GM21717 (cell line): ENCODE measurements at regions not wholly inside any gene's neighbourhood (a gene's known extent, or its start where the extent isn't known, plus 50 kb on each side); places are given as distances from the start of the nearest gene placed in this dataset.

Experiments
- ATAC-seq: cut with Tn5 transposase; IDR thresholded peaks from one replicate; pipeline ENCODE4 v1.9.1; 2021; ENCODE audit warnings: mild to moderate bottlenecking, moderate library complexity; ENCODE audit not compliant: unreplicated experiment

DNA sequence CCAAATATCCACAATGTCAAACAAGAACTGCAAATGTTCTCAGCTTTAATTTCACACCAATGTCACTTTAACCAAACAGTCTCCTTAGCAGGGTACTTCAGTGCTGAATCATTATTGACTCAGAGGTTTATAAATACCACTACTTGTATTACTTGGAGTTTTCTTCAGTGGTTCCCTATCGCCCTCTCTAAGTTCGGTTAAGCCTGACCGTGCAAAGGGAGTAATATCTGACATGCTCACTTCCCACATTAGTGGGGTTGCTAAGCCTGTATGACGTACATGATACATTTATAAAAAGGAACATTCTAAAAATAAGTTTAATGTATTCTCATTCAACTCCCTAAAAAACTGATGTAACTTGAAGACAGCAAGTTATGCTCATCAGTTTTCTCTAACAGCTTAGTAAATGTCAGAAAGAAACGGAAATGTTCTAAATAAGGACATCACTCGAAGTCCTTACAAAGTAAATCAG lies 93.1 kb upstream of the ZC3H12C start:
- ATAC-seq, result peak; percentile 96

- no peak for ATAC-seq
Observed at GRCh38 chr11:110000850-110001249, 92.3 kb upstream of the ZC3H12C start.

DNA sequence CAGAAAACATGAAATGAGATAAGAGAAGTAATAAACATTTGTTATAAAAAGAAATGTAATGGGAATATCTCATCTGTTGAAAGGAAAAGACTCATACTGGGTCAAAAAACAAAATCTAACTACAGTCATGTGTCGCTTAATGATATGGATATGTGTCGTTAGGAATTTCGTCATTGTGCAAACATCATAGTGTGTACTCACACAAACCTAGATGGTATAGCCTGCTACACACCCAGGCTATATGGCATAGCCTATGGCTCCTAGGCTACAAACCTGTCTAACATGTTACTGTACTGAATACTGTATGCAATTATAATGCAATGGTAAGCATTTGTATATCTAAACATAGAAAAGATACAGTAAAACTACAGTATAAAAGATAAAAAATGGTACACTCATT lies 89.8 kb upstream of the ZC3H12C start:
- no peak for ATAC-seq

DNA sequence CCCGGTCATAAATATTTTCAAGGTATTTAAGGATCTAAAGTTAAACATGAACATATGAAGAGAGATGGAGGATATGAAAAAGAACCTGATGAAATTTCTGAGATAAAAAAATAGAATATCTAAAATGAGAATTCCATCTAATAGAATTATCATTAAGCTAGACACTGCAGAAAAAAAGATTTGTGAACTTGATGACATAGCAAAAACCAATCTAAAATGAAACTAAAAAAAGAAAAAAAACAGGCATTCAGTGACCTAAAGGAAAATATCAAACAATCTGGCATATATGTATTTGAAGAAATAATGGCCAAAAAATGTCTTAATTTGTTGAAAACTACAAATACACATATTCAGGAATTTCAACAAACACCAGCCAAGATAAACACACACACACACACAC lies 81.6 kb upstream of the ZC3H12C start:
- ATAC-seq, result no peak

- ATAC-seq, result no peak
Observed at GRCh38 chr11:110015695-110016094, 77.5 kb upstream of the ZC3H12C start.

GRCh38 chr11:110019675-110020074 lies 73.5 kb upstream of the ZC3H12C start:
- no peak for ATAC-seq

- no peak for ATAC-seq
Observed at GRCh38 chr11:110022548-110022947, 70.6 kb upstream of the ZC3H12C start.

DNA sequence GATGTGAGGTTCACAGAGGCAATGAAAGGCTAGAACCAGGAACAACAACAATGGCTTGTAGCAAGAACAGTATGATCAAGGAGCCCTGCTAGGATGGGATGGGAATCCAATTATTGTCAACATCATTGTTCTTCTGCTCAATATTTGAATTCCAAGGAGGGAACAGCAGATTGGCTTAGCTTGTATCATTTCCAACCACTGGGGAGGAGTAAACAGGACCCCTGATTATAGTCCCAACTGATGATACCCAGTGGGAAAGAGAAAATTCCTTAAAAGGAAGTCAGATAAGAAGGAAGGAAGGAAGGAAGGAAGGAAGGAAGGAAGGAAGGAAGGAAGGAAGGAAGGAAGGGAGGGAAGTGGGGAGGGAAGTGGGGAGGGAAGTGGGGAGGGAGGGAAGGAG lies 69.5 kb upstream of the ZC3H12C start:
- no peak for ATAC-seq

- peak; percentile 87 for ATAC-seq
Observed at GRCh38 chr11:110026858-110027626, 66.2 kb upstream of the ZC3H12C start.

DNA sequence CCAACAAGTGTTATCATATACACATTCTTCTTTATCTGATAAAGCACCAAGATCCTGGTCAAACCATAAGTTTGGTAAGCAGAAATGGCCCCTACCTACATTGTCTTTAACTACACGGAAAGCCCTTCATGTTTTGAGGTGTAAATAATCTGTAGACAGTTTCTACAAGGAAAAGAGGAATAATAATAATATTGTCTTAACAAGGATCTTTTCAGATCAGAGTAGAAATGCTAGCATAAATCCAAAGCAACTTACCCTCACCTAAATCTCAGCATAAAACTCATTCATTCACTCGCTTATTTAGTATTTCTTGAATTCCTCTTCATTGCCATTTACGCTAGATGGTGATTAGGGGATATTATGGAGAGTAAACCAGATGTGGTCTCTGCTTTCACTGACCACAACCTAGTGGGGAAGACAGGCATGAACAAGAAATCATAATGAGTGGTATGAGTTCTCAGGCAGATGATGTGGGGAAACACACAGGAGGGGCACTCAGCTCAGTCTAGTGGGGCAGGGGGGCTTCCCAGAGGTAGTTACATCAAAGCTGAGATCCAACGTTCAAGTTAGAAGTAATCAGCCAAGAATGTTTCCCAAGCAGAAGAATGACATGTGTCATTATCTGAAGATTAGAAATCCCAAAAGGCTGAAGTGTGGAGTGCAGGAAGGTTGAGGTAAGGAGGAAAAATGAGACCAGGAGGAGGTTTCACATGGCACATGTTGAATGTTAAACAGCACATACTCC lies 65.4 kb upstream of the ZC3H12C start:
- ATAC-seq, result peak; percentile 39

DNA sequence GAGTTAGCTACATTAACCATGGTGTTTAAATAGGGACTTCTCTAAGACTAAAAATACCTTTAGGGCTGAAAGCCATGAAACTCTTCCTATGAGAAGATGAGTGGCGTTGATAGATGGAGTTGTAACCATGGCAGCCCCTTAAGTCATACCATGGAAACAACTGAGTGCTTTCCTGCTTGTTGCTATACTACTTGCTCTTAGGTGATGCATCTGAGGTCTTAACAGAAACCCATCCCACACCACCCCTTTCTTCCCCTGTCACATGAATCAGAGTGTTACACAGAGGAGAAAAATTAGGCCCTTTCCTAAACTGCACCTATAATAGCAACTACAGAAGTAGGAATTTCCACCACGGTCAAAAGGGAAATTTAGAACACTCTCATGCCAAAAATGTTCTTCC lies 64.3 kb upstream of the ZC3H12C start:
- ATAC-seq, result no peak

DNA sequence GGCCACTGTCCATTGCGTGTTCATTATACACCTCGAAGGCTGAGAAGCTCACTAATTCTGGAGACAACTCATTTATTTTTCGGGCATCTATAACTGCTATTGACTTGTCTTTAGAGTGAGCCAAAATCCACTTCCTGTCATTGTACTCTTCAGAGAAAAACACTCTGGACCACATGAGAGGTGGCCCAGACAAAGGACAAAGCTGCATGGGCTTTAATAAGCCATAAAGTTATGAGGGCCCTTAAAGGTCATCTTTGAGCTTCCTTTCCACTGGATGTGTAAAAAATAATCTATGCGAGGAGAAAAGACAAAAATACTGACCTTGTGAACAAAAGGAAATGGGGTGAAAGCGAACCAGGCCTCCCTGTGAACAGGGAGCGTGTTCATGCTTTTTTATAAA lies 63.5 kb upstream of the ZC3H12C start:
- no peak for ATAC-seq

- no peak for ATAC-seq
Observed at GRCh38 chr11:110031171-110031570, 62.0 kb upstream of the ZC3H12C start.

GRCh38 chr11:110032259-110032658 lies 60.9 kb upstream of the ZC3H12C start:
- ATAC-seq, result no peak

DNA sequence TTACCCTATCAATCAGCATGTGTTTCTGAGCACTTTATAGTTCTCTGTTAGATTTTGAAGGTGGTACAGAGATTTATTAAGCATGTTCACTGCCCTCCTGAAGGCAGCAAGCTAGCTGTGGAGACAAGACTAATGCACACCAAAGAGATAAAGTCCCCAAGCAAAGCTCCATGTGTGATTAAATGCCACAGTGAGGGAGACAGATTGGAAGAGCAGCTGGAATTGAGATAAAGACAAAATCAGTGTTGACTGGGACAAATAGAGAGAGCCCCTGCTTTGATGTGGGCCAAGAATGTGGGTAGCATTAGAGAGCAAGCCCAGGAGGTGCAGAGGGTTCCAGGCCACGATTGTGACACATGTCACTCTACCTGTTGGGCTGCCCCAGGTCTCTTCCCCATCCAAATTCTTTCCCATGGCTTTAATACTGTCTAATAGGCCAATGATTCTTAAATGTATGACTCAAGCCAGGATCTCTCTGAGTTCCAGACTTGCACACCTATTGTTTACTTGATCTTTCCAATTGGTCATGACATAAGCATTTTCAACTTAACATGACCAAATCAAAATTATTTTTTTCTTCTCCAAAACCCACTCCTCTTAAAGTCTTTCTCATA lies 60.1 kb upstream of the ZC3H12C start:
- ATAC-seq, result no peak

DNA sequence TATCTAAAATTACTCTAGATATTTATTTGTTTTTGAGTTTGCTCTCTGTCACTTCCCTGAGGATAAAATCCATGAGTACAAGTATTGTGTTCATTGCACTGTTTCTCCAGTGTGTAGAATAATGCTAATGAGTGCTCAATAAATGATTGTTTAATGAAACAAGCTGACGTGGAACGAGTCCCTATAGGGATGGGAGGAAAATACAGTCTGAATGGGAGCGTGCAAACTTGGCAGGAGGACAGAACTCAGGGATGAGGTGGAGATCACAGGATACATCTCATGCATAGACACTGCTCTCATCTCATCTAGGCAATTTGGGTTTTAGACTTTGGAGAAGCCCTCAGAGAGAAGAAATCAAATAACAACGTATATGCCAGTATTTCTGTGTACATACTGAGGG lies 58.4 kb upstream of the ZC3H12C start:
- ATAC-seq, result no peak

GRCh38 chr11:110035357-110035756 lies 57.8 kb upstream of the ZC3H12C start:
- ATAC-seq, result no peak

DNA sequence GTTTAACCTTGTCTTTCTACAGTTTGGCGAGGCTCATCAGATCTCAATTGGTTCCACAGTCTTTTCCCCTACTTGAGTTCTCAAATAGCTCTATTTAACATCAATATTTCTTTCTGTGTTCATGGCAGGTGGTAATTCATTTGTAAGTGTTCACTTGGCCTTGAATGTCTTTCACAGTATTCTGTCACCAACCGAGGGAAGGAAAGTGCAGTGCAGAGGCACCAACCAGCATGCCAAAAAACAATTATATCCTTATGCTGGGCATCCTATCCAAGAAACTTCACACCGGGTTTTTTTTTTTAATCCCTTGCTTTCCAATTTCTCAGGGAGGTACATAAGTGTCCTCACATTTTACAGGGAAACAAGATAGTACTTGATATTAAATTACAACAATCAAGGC lies 55.0 kb upstream of the ZC3H12C start:
- ATAC-seq, result no peak
